PC-3 (cell line): ENCODE measurements at regions not wholly inside any gene's neighbourhood (a gene's known extent, or its start where the extent isn't known, plus 50 kb on each side); places are given as distances from the start of the nearest gene placed in this dataset.

ENCODE experiments used
- ATAC-seq: fragments of 200-7000 bp; cut with Tn5 transposase; 2 replicates; pipeline ENCODE4 v1.9.1; 2020; ENCODE audit warnings: mild to moderate bottlenecking, moderate library complexity
- BruUV-seq: library from RNA; stranded (reverse); fragments of 400-500 nt; replicated peaks from 2 replicates; lab custom pipeline; 2021; lab: Mats Ljungman, UMichigan
- CTCF ChIA-PET: fragments of 300-600 bp; sonication (Branson Sonifier 250); formaldehyde crosslinking; loops from one replicate; lab custom pipeline; 2022; ENCODE audit warnings: antibody characterized with exemption; lab: Charles Lee
- POLR2A ChIA-PET: fragments of 300-600 bp; sonication (Branson Sonifier 250); formaldehyde crosslinking; loops from one replicate; lab custom pipeline; 2022; ENCODE audit warnings: antibody characterized with exemption; ENCODE audit not compliant: unreplicated experiment; lab: Charles Lee
- DNase-seq: peaks from one replicate; pipeline ENCODE4 v3.0.0-alpha.2; 2015
- H2AFZ ChIP-seq: fragments of 300-600 bp; sonication (generic); 2 replicates; pipeline ENCODE4 v1.6.0; 2016; ENCODE audit warnings: antibody characterized with exemption, low read length
- H3F3A ChIP-seq: fragments of 300-600 bp; sonication (generic); one replicate; pipeline ENCODE4 v1.6.0; 2017; ENCODE audit warnings: antibody characterized with exemption, low read length, control low read depth, mild to moderate bottlenecking; ENCODE audit not compliant: unreplicated experiment
- H3K27ac ChIP-seq: fragments of 300-600 bp; sonication (generic); 2 replicates; pipeline ENCODE4 v1.5.1; 2016; ENCODE audit warnings: mild to moderate bottlenecking, low read length
- H3K27me3 ChIP-seq: fragments of 300-600 bp; sonication (generic); 2 replicates; pipeline ENCODE4 v1.6.1; 2016; ENCODE audit warnings: low read length, mixed read lengths
- H3K36me3 ChIP-seq: fragments of 300-600 bp; sonication (generic); 2 replicates; pipeline ENCODE4 v1.6.1; 2016; ENCODE audit warnings: low read depth, mixed run types, low read length, mixed read lengths
- H3K4me1 ChIP-seq: fragments of 300-600 bp; sonication (generic); 2 replicates; pipeline ENCODE4 v1.5.1; 2016; ENCODE audit warnings: low read length; ENCODE audit not compliant: insufficient read depth
- H3K4me2 ChIP-seq: fragments of 300-600 bp; sonication (generic); 2 replicates; pipeline ENCODE4 v1.6.0; 2016; ENCODE audit warnings: low read length
- H3K4me3 ChIP-seq: fragments of 300-600 bp; sonication (generic); 2 replicates; pipeline ENCODE4 v1.5.1; 2016; ENCODE audit warnings: mild to moderate bottlenecking, low read length, mixed read lengths
- H3K79me2 ChIP-seq: fragments of 300-600 bp; sonication (generic); 2 replicates; pipeline ENCODE4 v1.6.1; 2017; ENCODE audit warnings: low read length, mixed read lengths
- H3K9ac ChIP-seq: fragments of 300-600 bp; sonication (generic); 2 replicates; pipeline ENCODE4 v1.6.0; 2016; ENCODE audit warnings: mild to moderate bottlenecking, low read length
- H3K9me2 ChIP-seq: fragments of 300-600 bp; sonication (generic); replicated peaks from 2 replicates; pipeline ENCODE4 v1.6.1; 2016; ENCODE audit warnings: mixed run types, low read length, mixed read lengths
- H3K9me3 ChIP-seq: fragments of 300-600 bp; sonication (generic); 2 replicates; pipeline ENCODE4 v1.6.1; 2016; ENCODE audit warnings: low read length, mixed read lengths
- H4K20me1 ChIP-seq: fragments of 300-600 bp; sonication (generic); 2 replicates; pipeline ENCODE4 v1.6.1; 2016; ENCODE audit warnings: low read length, mixed read lengths
- EZH2 ChIP-seq: fragments of 300-600 bp; sonication (generic); IDR thresholded peaks from one replicate; pipeline ENCODE4 v1.6.1; 2017; ENCODE audit warnings: antibody characterized with exemption, mild to moderate bottlenecking, low read length; ENCODE audit not compliant: unreplicated experiment
- EZH2phosphoT487 ChIP-seq: fragments of 300-600 bp; sonication (generic); IDR thresholded peaks from 2 replicates; pipeline ENCODE4 v1.6.1; 2018; ENCODE audit warnings: mild to moderate bottlenecking, antibody characterized with exemption, low read length, borderline replicate concordance
- intact Hi-C: fragments of 100-400 bp; cut with micrococcal nuclease; formaldehyde crosslinking; loops from 2 replicates; pipeline ENCODE4 v1.9.0; 2023
- TF ChIP-seq, protein P1 (sequence below): fragments of 300-600 bp; sonication (generic); conservative IDR thresholded peaks from 2 replicates; pipeline ENCODE4 v1.5.1; 2017; ENCODE audit warnings: antibody characterized with exemption, low read depth, mild to moderate bottlenecking, low read length

DNA sequence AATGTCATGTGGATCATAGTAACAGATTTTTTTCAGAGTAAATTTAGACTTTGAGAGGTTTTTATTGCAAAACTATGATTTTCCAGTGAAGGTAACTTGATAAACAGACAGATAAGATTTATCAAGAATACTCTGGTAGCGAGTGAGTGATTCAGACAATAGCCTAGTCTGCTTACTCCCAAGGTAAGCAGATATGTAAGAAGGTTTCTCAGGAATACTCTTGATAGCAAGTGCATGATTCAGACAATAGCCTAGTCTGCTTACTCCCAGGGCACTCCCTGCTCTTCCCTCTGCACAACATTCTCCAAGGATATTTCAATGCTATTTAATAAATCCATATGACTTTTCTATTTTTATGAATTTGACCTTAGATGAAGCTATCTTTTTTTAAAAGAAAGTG is 1881.5 kb downstream of the EFNA5 start:
- Histone ChIP-seq H3F3A (no peaks in the 10 kb centered on the region), H3K4me2 (no peak overlapping the region), H3K79me2 (no peaks in the 10 kb centered on the region), H3K36me3 (no peaks in the 10 kb centered on the region), H3K27me3 (no peaks in the 10 kb centered on the region), H3K4me3 (no peak overlapping the region), H3K9ac (no peak overlapping the region), H3K9me3 (no peaks in the 10 kb centered on the region), H3K27ac (no peak overlapping the region), H4K20me1 (no peaks in the 10 kb centered on the region), H3K4me1 (no peaks in the 10 kb centered on the region), H2AFZ (no peak overlapping the region), H3K9me2 (no peaks in the 10 kb centered on the region)
- ATAC-seq = no peak
- CTCF ChIA-PET = no interaction called here
- no TSS peak for BruUV-seq
- DNase-seq = no peak
- intact Hi-C loops = no loop called here
- POLR2A ChIA-PET = no interaction called here
- TF ChIP-seq, protein P1, sequence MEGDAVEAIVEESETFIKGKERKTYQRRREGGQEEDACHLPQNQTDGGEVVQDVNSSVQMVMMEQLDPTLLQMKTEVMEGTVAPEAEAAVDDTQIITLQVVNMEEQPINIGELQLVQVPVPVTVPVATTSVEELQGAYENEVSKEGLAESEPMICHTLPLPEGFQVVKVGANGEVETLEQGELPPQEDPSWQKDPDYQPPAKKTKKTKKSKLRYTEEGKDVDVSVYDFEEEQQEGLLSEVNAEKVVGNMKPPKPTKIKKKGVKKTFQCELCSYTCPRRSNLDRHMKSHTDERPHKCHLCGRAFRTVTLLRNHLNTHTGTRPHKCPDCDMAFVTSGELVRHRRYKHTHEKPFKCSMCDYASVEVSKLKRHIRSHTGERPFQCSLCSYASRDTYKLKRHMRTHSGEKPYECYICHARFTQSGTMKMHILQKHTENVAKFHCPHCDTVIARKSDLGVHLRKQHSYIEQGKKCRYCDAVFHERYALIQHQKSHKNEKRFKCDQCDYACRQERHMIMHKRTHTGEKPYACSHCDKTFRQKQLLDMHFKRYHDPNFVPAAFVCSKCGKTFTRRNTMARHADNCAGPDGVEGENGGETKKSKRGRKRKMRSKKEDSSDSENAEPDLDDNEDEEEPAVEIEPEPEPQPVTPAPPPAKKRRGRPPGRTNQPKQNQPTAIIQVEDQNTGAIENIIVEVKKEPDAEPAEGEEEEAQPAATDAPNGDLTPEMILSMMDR = no peak
- TF ChIP-seq EZH2 (no peak), EZH2phosphoT487 (no peak)

DNA sequence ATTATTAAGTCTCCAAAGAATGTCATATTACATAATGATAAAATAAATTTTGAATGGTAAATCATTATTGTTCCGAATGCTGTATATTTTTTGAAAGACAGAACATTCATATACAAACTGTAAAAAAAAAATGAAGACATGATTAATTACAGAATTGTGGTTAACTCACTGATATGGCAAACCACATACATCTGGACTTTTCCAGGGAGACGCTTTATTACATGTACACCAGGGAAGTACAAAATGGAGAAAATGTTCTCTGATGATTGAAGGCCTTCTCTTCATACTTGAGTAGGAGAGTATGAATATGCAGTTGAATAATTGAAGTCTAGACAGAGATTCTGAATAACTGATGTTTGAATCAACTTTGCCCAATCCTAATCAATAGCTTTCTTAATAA is 1886.9 kb downstream of the EFNA5 start:
- ATAC-seq (no peak), DNase-seq (no peak)
- no peaks in the 10 kb centered on the region for H3K36me3 ChIP-seq
- no peaks in the 10 kb centered on the region for H3K9me3 ChIP-seq
- POLR2A ChIA-PET = no interaction called here
- no peaks in the 10 kb centered on the region for H3K79me2 ChIP-seq
- no peak overlapping the region for H2AFZ ChIP-seq
- H3K9me2 ChIP-seq = no peaks in the 10 kb centered on the region
- intact Hi-C loops = no loop called here
- no peak overlapping the region for H3K4me2 ChIP-seq
- no peaks in the 10 kb centered on the region for H3F3A ChIP-seq
- TF ChIP-seq, protein P1 = no peak
- TF ChIP-seq EZH2phosphoT487 (no peak), EZH2 (no peak)
- CTCF ChIA-PET = no interaction called here
- no peaks in the 10 kb centered on the region for H3K4me1 ChIP-seq
- no TSS peak for BruUV-seq
- H3K27me3 ChIP-seq = no peaks in the 10 kb centered on the region
- no peaks in the 10 kb centered on the region for H4K20me1 ChIP-seq
- H3K27ac ChIP-seq = no peak overlapping the region
- H3K9ac ChIP-seq = no peak overlapping the region
- no peak overlapping the region for H3K4me3 ChIP-seq

DNA sequence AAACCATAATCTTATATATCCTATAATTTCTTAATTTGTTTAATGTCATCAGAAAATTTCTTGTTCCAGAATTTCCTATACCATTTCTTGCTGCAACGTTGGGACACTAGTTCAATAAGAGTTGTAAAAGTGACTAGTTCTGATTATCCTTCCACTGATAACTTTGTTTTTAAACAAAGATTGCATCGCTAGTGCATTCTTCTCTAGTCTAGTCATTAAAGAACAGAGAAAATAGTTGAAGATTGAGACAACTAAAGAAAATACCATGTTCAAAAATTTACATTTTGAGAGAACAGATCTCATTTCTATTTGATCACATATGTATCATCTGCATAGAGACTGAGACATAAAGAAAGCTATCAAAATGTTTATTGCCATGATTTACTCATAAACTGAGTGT is 1888.2 kb downstream of the EFNA5 start:
- no peaks in the 10 kb centered on the region for H3K27me3 ChIP-seq
- no peak overlapping the region for H3K4me3 ChIP-seq
- no TSS peak for BruUV-seq
- ATAC-seq (no peak), DNase-seq (no peak)
- no peaks in the 10 kb centered on the region for H3K9me3 ChIP-seq
- H3K9me2 ChIP-seq = no peaks in the 10 kb centered on the region
- CTCF ChIA-PET = no interaction called here
- H3F3A ChIP-seq = no peaks in the 10 kb centered on the region
- no peaks in the 10 kb centered on the region for H3K4me1 ChIP-seq
- no peak overlapping the region for H2AFZ ChIP-seq
- no peaks in the 10 kb centered on the region for H3K79me2 ChIP-seq
- no peak overlapping the region for H3K4me2 ChIP-seq
- no peaks in the 10 kb centered on the region for H3K36me3 ChIP-seq
- intact Hi-C loops = no loop called here
- no peak overlapping the region for H3K9ac ChIP-seq
- POLR2A ChIA-PET = no interaction called here
- H4K20me1 ChIP-seq = no peaks in the 10 kb centered on the region
- no peak overlapping the region for H3K27ac ChIP-seq
- TF ChIP-seq EZH2phosphoT487 (no peak), EZH2 (no peak)
- TF ChIP-seq, protein P1 = no peak
